ENCODE measurements at regions not wholly inside any gene's neighbourhood (a gene's known extent, or its start where the extent isn't known, plus 50 kb on each side); places are given as distances from the start of the nearest gene placed in this dataset.

- intact Hi-C loops (cut with micrococcal nuclease) (no loop called here), in situ Hi-C loops (cut with MboI; ENCODE audit: low sequenced_read_pairs) (no loop called here), dilution Hi-C loops (cut with HindIII; ENCODE audit: low sequenced_read_pairs, unreplicated experiment) (no loop called here)
- H3K9me1 ChIP-seq (ENCODE audit: insufficient read depth, low read length) = no peaks in the 10 kb centered on the region
- no peaks in the 10 kb centered on the region for H3K9me3 ChIP-seq (ENCODE audit: control insufficient read depth, insufficient read depth, low read length)
- no peak overlapping the region for H4K5ac ChIP-seq (ENCODE audit: low read depth, low read length)
- H3K4me2 ChIP-seq (ENCODE audit: low read depth, low read length) = no peak overlapping the region
- BruUV-seq (replicated peaks) = no TSS peak
- H3K23ac ChIP-seq (ENCODE audit: low read depth, low read length) = no peak overlapping the region
- WGBS, 2 experiments (ENCODE audit: extremely low coverage in 2 of 2, insufficient read length in 1 of 2) = no CpG with 5 or more reads among the region's 9 CpGs
- no peak overlapping the region for H3K4me3 ChIP-seq (ENCODE audit: insufficient read depth, low read depth, low read length)
- no peaks in the 10 kb centered on the region for H4K20me1 ChIP-seq (ENCODE audit: insufficient read depth, low read length)
- no peak overlapping the region for H3K18ac ChIP-seq (ENCODE audit: low read depth, low read length)
- H4K8ac ChIP-seq (ENCODE audit: low read depth in 2 of 2, low read length in 2 of 2) = no peak overlapping the region
- no peak overlapping the region for H2BK120ac ChIP-seq (ENCODE audit: low read depth, low read length)
- H2AK5ac ChIP-seq (ENCODE audit: low read depth, low read length) = no peak overlapping the region
- H3K14ac ChIP-seq (replicated peaks; ENCODE audit: low read depth, low read length) = no peak overlapping the region
- no peak overlapping the region for H3K9ac ChIP-seq (ENCODE audit: low read depth, low read length)
- H3K4me1 ChIP-seq (ENCODE audit: control insufficient read depth, insufficient read depth, low read length) = no peaks in the 10 kb centered on the region
- H2BK15ac ChIP-seq (ENCODE audit: low read depth, low read length) = no peak overlapping the region
- no peak for TF ChIP-seq SMC3 (IDR thresholded peaks at IDR 0.05; ENCODE audit: low read depth, low read length)
- TF ChIP-seq ELK1 (IDR thresholded peaks at IDR 0.05; ENCODE audit: borderline replicate concordance, low read depth, low read length) = no peak
- TF ChIP-seq CHD1 (IDR thresholded peaks at IDR 0.05; ENCODE audit: low read depth, low read length) = no peak
- no peak for TF ChIP-seq RFX5 (IDR thresholded peaks at IDR 0.05; ENCODE audit: low read depth, low read length)
- TF ChIP-seq BHLHE40 (IDR thresholded peaks at IDR 0.05; ENCODE audit: low read depth, low read length) = no peak
- TF ChIP-seq MAZ (IDR thresholded peaks at IDR 0.05; ENCODE audit: borderline replicate concordance, low read depth, low read length) = no peak
- TF ChIP-seq CEBPB (IDR thresholded peaks at IDR 0.05; ENCODE audit: low read depth, low read length) = no peak
- no peak for TF ChIP-seq RCOR1 (IDR thresholded peaks at IDR 0.05; ENCODE audit: insufficient replicate concordance, low read length)
- no peak for TF ChIP-seq RAD21 (IDR thresholded peaks at IDR 0.05; ENCODE audit: low read length)
- no peak for TF ChIP-seq CTCF (conservative IDR thresholded peaks at IDR 0.05; ENCODE audit: low read depth, low read length)
- TF ChIP-seq FOS (IDR thresholded peaks at IDR 0.05; ENCODE audit: low read depth, low read length) = no peak
- TF ChIP-seq POLR2A (IDR thresholded peaks at IDR 0.05; ENCODE audit: low read depth, low read length) = no peak
- no peak for TF ChIP-seq MXI1 (IDR thresholded peaks at IDR 0.05; ENCODE audit: borderline replicate concordance, low read depth, low read length)
- TF ChIP-seq NFE2L2 (IDR thresholded peaks at IDR 0.05; ENCODE audit: low read depth, low read length) = no peak
- no peak for TF ChIP-seq MAFK (IDR thresholded peaks at IDR 0.05; ENCODE audit: low read depth, low read length)
- TF ChIP-seq USF2 (IDR thresholded peaks at IDR 0.05; ENCODE audit: low read depth, low read length) = no peak
- no peak overlapping the region for H3K4ac ChIP-seq (ENCODE audit: low read depth, low read length)
- H2BK20ac ChIP-seq (ENCODE audit: low read depth, low read length) = no peak overlapping the region
- H4K91ac ChIP-seq (ENCODE audit: insufficient read depth, low read depth, low read length) = no peak overlapping the region
- no peak overlapping the region for H2BK5ac ChIP-seq (ENCODE audit: low read depth, low read length, poor library complexity, severe bottlenecking)
- no peaks in the 10 kb centered on the region for H3K36me3 ChIP-seq (ENCODE audit: control insufficient read depth, insufficient read depth, low read length)
- ChIA-PET POLR2A (ENCODE audit: unreplicated experiment) (no interaction called here), CTCF (no interaction called here)
- no peaks in the 10 kb centered on the region for H3K79me1 ChIP-seq (ENCODE audit: low read depth in 1 of 2, low read length in 2 of 2)
- ATAC-seq (ENCODE audit: low read depth) (no peak), DNase-seq (no peak)
- H3K27me3 ChIP-seq (ENCODE audit: control insufficient read depth, insufficient read depth, low read length) = peaks cover 3% of the 10 kb centered on the region
- H3K27ac ChIP-seq (ENCODE audit: insufficient read depth, low read length) = no peak overlapping the region
- no peak overlapping the region for H3K56ac ChIP-seq (ENCODE audit: extremely low read depth, insufficient read depth, low read length)
- H2AK9ac ChIP-seq (replicated peaks; ENCODE audit: low read depth, low read length, poor library complexity) = no peak overlapping the region
- no peak overlapping the region for H2AFZ ChIP-seq (replicated peaks; ENCODE audit: low read length, poor library complexity)
These were observed 101.8 kb downstream of the SCN11A start for GRCh38 chr3:38949994-38950393.

All from IMR-90 (cell line).